ENCODE measurements at regions not wholly inside any gene's neighbourhood (a gene's known extent, or its start where the extent isn't known, plus 50 kb on each side); places are given as distances from the start of the nearest gene placed in this dataset.
"Not testable (repeated sequence)": the region's sequence is repeated elsewhere in the genome, so short reads cannot be mapped to it uniquely, and the experiment has no call there.

- no peak for DNase-seq
These were observed 191.5 kb upstream of the CAND1 start for GRCh38 chr12:67077617-67078016.

- no peak for DNase-seq
These were observed 190.2 kb upstream of the CAND1 start for GRCh38 chr12:67078957-67079356.

- DNase-seq, result no peak
These were observed 188.5 kb upstream of the CAND1 start for GRCh38 chr12:67080637-67081036.

- DNase-seq, result no peak
These were observed 186.9 kb upstream of the CAND1 start for GRCh38 chr12:67082221-67082620.

GRCh38 chr12:67085699-67086098 is 183.5 kb upstream of the CAND1 start:
- no peak for DNase-seq

- no peak for DNase-seq
These were observed 183.0 kb upstream of the CAND1 start for GRCh38 chr12:67086116-67086515.

- DNase-seq, result no peak
These were observed 180.6 kb upstream of the CAND1 start for GRCh38 chr12:67088401-67089118.

GRCh38 chr12:67091204-67091603 is 178.0 kb upstream of the CAND1 start:
- DNase-seq, result no peak

GRCh38 chr12:67091678-67092077 is 177.5 kb upstream of the CAND1 start:
- no peak for DNase-seq

- not testable (repeated sequence) for DNase-seq
These were observed 176.2 kb upstream of the CAND1 start for GRCh38 chr12:67092934-67093333.

GRCh38 chr12:67096533-67097318 is 172.4 kb upstream of the CAND1 start:
- no peak for DNase-seq

GRCh38 chr12:67099858-67100257 is 169.3 kb upstream of the CAND1 start:
- no peak for DNase-seq

GRCh38 chr12:67103521-67103920 is 165.6 kb upstream of the CAND1 start:
- DNase-seq, result no peak

- no peak for DNase-seq
These were observed 161.9 kb upstream of the CAND1 start for GRCh38 chr12:67107235-67107634.

- DNase-seq, result no peak
These were observed 161.3 kb upstream of the CAND1 start for GRCh38 chr12:67107751-67108269.

GRCh38 chr12:67110345-67110744 is 158.8 kb upstream of the CAND1 start:
- DNase-seq, result not testable (repeated sequence)

- no peak for DNase-seq
These were observed 158.0 kb upstream of the CAND1 start for GRCh38 chr12:67111182-67111581.

- no peak for DNase-seq
These were observed 156.6 kb upstream of the CAND1 start for GRCh38 chr12:67112586-67112985.

GRCh38 chr12:67116134-67116533 is 153.0 kb upstream of the CAND1 start:
- DNase-seq, result no peak

GRCh38 chr12:67122584-67122983 is 146.6 kb upstream of the CAND1 start:
- no peak for DNase-seq

- DNase-seq, result no peak
These were observed 131.9 kb upstream of the CAND1 start for GRCh38 chr12:67137256-67137655.

GRCh38 chr12:67141296-67142018 is 127.7 kb upstream of the CAND1 start:
- DNase-seq, result no peak
